PFSK-1 (cell line): ENCODE measurements at regions not wholly inside any gene's neighbourhood (a gene's known extent, or its start where the extent isn't known, plus 50 kb on each side); places are given as distances from the start of the nearest gene placed in this dataset.

ENCODE experiments used
- POLR2AphosphoS5 ChIP-seq: IDR thresholded peaks from 2 replicates; pipeline ENCODE4 v1.6.1; 2012; ENCODE audit warnings: low read depth, mild to moderate bottlenecking, control low read depth, low read length, moderate library complexity
- SIN3A ChIP-seq: IDR thresholded peaks from 2 replicates; pipeline ENCODE4 v1.6.1; 2012; ENCODE audit warnings: mild to moderate bottlenecking, low read length, moderate library complexity, borderline replicate concordance; ENCODE audit not compliant: insufficient read depth
- TAF1 ChIP-seq: IDR thresholded peaks from 2 replicates; pipeline ENCODE4 v1.6.1; 2012; ENCODE audit warnings: low read length, control low read depth, borderline replicate concordance; ENCODE audit not compliant: insufficient read depth

DNA sequence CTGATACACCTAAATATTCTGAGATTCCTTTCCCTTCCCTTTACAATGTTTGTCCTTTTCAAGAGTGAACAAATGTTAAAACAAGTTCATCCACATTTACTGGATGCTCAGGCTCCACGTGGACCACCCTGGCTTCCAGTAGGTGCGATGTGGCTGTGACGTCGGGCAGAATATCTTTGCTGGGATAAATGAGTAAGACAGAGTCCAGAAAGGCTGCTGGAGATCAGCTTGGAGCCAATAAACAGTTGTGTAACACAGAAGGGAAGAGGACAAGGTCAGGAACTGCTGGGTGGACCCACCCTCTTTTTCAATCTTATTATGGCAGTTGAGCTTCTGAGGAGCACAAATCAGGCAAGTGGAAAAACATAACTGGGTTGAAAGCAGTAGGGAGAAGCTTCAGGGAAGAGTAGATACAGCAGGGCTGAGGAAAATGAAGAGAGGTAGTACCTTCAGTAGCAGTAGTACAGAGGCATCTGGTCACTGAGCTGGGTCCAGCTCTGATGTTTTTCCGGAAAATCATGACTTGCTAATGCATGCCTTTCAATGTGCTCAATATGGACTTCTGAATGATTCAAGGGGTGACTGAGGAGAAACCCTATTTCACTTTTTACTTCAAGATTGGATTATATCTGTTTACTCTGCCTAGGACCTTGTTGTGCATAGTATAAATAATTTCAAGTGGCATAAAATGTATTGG lies 171.8 kb upstream of the MAD2L1 start:
- TF ChIP-seq POLR2AphosphoS5 (no peak), TAF1 (no peak), SIN3A (no peak)
